ENCODE measurements at regions not wholly inside any gene's neighbourhood (a gene's known extent, or its start where the extent isn't known, plus 50 kb on each side); places are given as distances from the start of the nearest gene placed in this dataset.

GRCh38 chr12:84422340-84422739 lies 490.3 kb downstream of the SLC6A15 start:
- Histone ChIP-seq H3K27ac (no peak overlapping the region), H3K4me3 (no peak overlapping the region), H3K4me1 (no peaks in the 10 kb centered on the region), H3K27me3 (no peaks in the 10 kb centered on the region), H3K9me3 (no peaks in the 10 kb centered on the region), H3K36me3 (no peaks in the 10 kb centered on the region)
- TF ChIP-seq POLR2A (IDR thresholded peaks at IDR 0.05) = no peak
- no peak for TF ChIP-seq CTCF (IDR thresholded peaks at IDR 0.05)
- no peak for TF ChIP-seq EP300 (IDR thresholded peaks at IDR 0.05)
- 75 to 80% methylated on average over 2 of the region's 2 CpGs for WGBS, 2 donors
- DNase-seq (ENCODE audit: low spot score in 2 of 2) = no peak

- TF ChIP-seq CTCF (IDR thresholded peaks at IDR 0.05) = no peak
- no peak for TF ChIP-seq EP300 (IDR thresholded peaks at IDR 0.05)
- no peak for TF ChIP-seq POLR2A (IDR thresholded peaks at IDR 0.05)
- Histone ChIP-seq H3K27ac (no peak overlapping the region), H3K4me3 (no peak overlapping the region), H3K27me3 (no peaks in the 10 kb centered on the region), H3K4me1 (no peaks in the 10 kb centered on the region), H3K36me3 (no peaks in the 10 kb centered on the region), H3K9me3 (no peaks in the 10 kb centered on the region)
- no peak for DNase-seq (ENCODE audit: low spot score in 2 of 2)
Measured at GRCh38 chr12:84421103-84421502, 491.5 kb downstream of the SLC6A15 start.

- no peaks in the 10 kb centered on the region for H3K36me3 ChIP-seq
- no peaks in the 10 kb centered on the region for H3K9me3 ChIP-seq
- DNase-seq (ENCODE audit: low spot score in 2 of 2) = no peak
- H3K4me3 ChIP-seq = no peak overlapping the region
- WGBS, 2 donors = 50 to 57% methylated on average over 1 of the region's 1 CpG
- no peak overlapping the region for H3K27ac ChIP-seq
- TF ChIP-seq CTCF (IDR thresholded peaks at IDR 0.05) (no peak), POLR2A (IDR thresholded peaks at IDR 0.05) (no peak), EP300 (IDR thresholded peaks at IDR 0.05) (no peak)
- no peaks in the 10 kb centered on the region for H3K4me1 ChIP-seq
- H3K27me3 ChIP-seq = no peaks in the 10 kb centered on the region
Measured at GRCh38 chr12:84416626-84417025, 496.0 kb downstream of the SLC6A15 start.

GRCh38 chr12:84415946-84416345 lies 496.7 kb downstream of the SLC6A15 start:
- Histone ChIP-seq H3K36me3 (no peaks in the 10 kb centered on the region), H3K4me1 (no peaks in the 10 kb centered on the region), H3K4me3 (no peak overlapping the region), H3K9me3 (no peaks in the 10 kb centered on the region), H3K27ac (no peak overlapping the region), H3K27me3 (no peaks in the 10 kb centered on the region)
- 80 to 91% methylated on average over 2 of the region's 2 CpGs for WGBS, 2 donors
- no peak for DNase-seq (ENCODE audit: low spot score in 2 of 2)
- TF ChIP-seq EP300 (IDR thresholded peaks at IDR 0.05) (no peak), CTCF (IDR thresholded peaks at IDR 0.05) (no peak), POLR2A (IDR thresholded peaks at IDR 0.05) (no peak)

- Histone ChIP-seq H3K4me3 (no peak overlapping the region), H3K27ac (no peak overlapping the region), H3K27me3 (no peaks in the 10 kb centered on the region), H3K36me3 (no peaks in the 10 kb centered on the region), H3K9me3 (no peaks in the 10 kb centered on the region), H3K4me1 (no peaks in the 10 kb centered on the region)
- TF ChIP-seq EP300 (IDR thresholded peaks at IDR 0.05) = no peak
- no peak for TF ChIP-seq POLR2A (IDR thresholded peaks at IDR 0.05)
- TF ChIP-seq CTCF (IDR thresholded peaks at IDR 0.05) = no peak
- WGBS, 2 donors = 76 to 79% methylated on average over 2 of the region's 2 CpGs
- no peak for DNase-seq (ENCODE audit: low spot score in 2 of 2)
Measured at GRCh38 chr12:84413656-84414055, 498.9 kb downstream of the SLC6A15 start.
